ENCODE measurements at regions not wholly inside any gene's neighbourhood (a gene's known extent, or its start where the extent isn't known, plus 50 kb on each side); places are given as distances from the start of the nearest gene placed in this dataset.

DNA sequence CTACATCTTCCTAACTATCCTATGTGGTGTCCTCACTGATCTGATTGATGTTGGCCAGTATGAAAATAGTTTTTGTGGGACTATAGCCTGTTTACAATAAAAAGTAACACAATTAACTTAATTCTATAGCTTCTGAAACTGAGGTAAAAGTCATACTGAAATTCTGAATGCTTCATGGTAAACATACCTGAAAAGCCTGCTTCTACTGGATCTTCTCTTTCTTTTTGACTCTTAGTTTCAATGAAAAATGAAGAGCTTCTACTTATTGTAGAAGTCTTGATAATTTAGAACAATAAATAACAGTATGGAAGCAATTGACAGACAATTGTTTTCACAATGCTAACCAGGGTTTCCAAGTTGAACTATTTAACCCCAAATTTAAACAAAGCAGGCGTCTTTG lies 383.9 kb upstream of the MMS22L start:
- no peaks in the 10 kb centered on the region for H3K27me3 Mint-ChIP-seq (ENCODE audit: unreplicated experiment)
- CTCF ChIA-PET, result no interaction called here
- no peaks in the 10 kb centered on the region for H3K36me3 Mint-ChIP-seq (ENCODE audit: insufficient read depth, unreplicated experiment)
- TF ChIP-seq, protein P1, sequence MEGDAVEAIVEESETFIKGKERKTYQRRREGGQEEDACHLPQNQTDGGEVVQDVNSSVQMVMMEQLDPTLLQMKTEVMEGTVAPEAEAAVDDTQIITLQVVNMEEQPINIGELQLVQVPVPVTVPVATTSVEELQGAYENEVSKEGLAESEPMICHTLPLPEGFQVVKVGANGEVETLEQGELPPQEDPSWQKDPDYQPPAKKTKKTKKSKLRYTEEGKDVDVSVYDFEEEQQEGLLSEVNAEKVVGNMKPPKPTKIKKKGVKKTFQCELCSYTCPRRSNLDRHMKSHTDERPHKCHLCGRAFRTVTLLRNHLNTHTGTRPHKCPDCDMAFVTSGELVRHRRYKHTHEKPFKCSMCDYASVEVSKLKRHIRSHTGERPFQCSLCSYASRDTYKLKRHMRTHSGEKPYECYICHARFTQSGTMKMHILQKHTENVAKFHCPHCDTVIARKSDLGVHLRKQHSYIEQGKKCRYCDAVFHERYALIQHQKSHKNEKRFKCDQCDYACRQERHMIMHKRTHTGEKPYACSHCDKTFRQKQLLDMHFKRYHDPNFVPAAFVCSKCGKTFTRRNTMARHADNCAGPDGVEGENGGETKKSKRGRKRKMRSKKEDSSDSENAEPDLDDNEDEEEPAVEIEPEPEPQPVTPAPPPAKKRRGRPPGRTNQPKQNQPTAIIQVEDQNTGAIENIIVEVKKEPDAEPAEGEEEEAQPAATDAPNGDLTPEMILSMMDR (IDR thresholded peaks at IDR 0.05; ENCODE audit: unreplicated experiment), result no peak
- no peaks in the 10 kb centered on the region for H3K9me3 Mint-ChIP-seq (ENCODE audit: low read depth, unreplicated experiment)
- DNase-seq, result no peak
- H3K27ac Mint-ChIP-seq (ENCODE audit: unreplicated experiment), result no peak overlapping the region
- no peak overlapping the region for H3K4me3 Mint-ChIP-seq (ENCODE audit: low read depth, unreplicated experiment)
- no TSS peak for BruUV-seq (replicated peaks)
- intact Hi-C loops (cut with micrococcal nuclease; ENCODE audit: unreplicated experiment), result no loop called here
- no peaks in the 10 kb centered on the region for H3K4me1 Mint-ChIP-seq (ENCODE audit: low read depth, unreplicated experiment)

DNA sequence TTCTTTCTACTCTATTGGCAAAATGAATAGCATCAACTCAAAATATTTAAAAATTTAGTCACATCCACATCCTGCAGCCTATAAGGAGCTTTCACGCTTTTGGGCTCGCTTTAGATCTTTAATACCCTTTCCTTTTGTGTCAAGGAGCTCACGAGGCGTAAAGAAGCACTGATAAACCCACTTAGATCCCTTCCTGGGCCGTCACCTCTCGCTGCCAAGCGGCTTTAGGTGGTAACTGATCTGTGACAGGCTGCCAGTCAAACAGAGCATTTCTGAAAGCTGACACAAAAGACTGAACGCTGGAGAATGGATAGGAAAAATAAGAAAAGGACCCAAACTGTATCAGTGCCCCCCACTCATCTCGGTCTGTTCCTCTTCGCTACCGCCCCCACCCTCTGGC lies 385.7 kb upstream of the MMS22L start:
- no peaks in the 10 kb centered on the region for H3K9me3 Mint-ChIP-seq (ENCODE audit: low read depth, unreplicated experiment)
- BruUV-seq (replicated peaks), result no TSS peak
- intact Hi-C loops (cut with micrococcal nuclease; ENCODE audit: unreplicated experiment), result no loop called here
- H3K27me3 Mint-ChIP-seq (ENCODE audit: unreplicated experiment), result no peaks in the 10 kb centered on the region
- TF ChIP-seq, protein P1 (IDR thresholded peaks at IDR 0.05; ENCODE audit: unreplicated experiment), result no peak
- no peak overlapping the region for H3K4me3 Mint-ChIP-seq (ENCODE audit: low read depth, unreplicated experiment)
- no peak overlapping the region for H3K27ac Mint-ChIP-seq (ENCODE audit: unreplicated experiment)
- H3K36me3 Mint-ChIP-seq (ENCODE audit: insufficient read depth, unreplicated experiment), result no peaks in the 10 kb centered on the region
- CTCF ChIA-PET, result interaction anchor here (0.6 kb wide), 1 partner anchor 97 kb away, joined by 4 read pairs; no protein-coding TSS in a partner anchor
- no peaks in the 10 kb centered on the region for H3K4me1 Mint-ChIP-seq (ENCODE audit: low read depth, unreplicated experiment)
- no peak for DNase-seq

DNA sequence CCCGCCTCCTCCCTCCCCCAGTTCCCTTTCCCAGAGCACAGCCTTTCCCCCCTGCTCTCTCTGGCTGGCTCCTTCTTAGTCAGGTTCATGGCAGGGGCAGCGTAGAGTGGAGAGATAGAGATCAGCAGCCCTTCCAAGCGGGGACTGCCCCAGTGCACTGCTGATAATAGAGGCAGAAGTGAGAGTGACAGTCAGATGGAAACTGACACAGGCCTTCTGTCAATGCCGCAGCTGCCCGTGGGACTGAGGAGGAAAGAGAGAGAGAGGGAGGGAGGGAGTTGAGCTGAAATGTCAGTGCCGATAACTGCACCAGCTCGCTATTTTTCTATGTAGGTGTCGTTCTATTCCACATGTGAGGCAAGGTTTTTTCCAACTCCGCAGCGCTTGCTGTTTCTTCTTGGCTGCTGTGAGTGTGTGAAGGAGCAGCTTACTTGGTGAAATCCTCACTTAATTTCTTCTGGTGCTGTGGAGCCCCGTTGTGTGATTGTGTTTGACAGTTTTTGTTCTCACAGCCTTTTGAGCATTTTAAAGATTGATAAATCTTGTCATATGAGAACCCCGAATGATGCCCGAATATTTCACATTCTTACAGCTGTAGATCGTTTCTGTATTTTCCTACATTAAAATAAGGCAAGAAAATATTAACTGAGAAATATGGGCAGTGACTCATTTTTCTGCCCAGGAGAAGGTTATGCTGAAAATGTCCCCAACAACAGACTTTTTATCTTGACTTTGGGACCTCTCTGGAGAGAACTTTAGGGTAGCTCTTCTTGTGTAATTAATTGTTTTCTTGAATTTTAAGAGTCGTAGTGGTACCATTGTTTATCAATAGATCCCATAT lies 386.4 kb upstream of the MMS22L start:
- TF ChIP-seq, protein P1 (IDR thresholded peaks at IDR 0.05; ENCODE audit: unreplicated experiment), result no peak
- CTCF ChIA-PET, result interaction anchor here (0.6 kb wide), 1 partner anchor 96 kb away, joined by 4 read pairs; no protein-coding TSS in a partner anchor
- no peaks in the 10 kb centered on the region for H3K36me3 Mint-ChIP-seq (ENCODE audit: insufficient read depth, unreplicated experiment)
- H3K4me3 Mint-ChIP-seq (ENCODE audit: low read depth, unreplicated experiment), result no peak overlapping the region
- intact Hi-C loops (cut with micrococcal nuclease; ENCODE audit: unreplicated experiment), result no loop called here
- H3K27ac Mint-ChIP-seq (ENCODE audit: unreplicated experiment), result no peak overlapping the region
- H3K27me3 Mint-ChIP-seq (ENCODE audit: unreplicated experiment), result no peaks in the 10 kb centered on the region
- DNase-seq, result no peak
- H3K4me1 Mint-ChIP-seq (ENCODE audit: low read depth, unreplicated experiment), result no peaks in the 10 kb centered on the region
- BruUV-seq (replicated peaks), result no TSS peak
- H3K9me3 Mint-ChIP-seq (ENCODE audit: low read depth, unreplicated experiment), result no peaks in the 10 kb centered on the region

DNA sequence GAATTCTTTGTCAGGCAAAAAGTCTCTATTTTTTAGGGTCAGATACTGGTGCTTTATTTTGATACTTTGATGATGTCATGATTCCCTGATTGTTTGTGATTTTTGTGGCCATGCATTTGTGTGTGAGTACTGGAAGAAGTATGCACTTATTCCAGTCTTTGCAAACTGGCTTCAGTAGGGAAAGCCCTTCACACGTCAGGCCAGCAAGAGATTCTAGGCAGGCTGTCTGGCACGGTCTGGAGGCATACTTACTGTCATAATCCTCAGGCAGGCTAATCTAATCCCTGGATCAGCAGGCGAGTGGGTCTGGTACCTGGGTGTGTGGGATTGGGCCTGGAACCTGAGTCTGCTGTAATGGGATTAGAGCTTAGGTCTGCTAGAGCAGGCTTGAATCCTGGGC lies 391.8 kb upstream of the MMS22L start:
- intact Hi-C loops (cut with micrococcal nuclease; ENCODE audit: unreplicated experiment), result no loop called here
- Mint-ChIP-seq H3K36me3 (ENCODE audit: insufficient read depth, unreplicated experiment) (no peaks in the 10 kb centered on the region), H3K9me3 (ENCODE audit: low read depth, unreplicated experiment) (no peaks in the 10 kb centered on the region), H3K4me3 (ENCODE audit: low read depth, unreplicated experiment) (no peak overlapping the region), H3K27me3 (ENCODE audit: unreplicated experiment) (no peaks in the 10 kb centered on the region), H3K4me1 (ENCODE audit: low read depth, unreplicated experiment) (no peaks in the 10 kb centered on the region), H3K27ac (ENCODE audit: unreplicated experiment) (no peak overlapping the region)
- CTCF ChIA-PET, result no interaction called here
- BruUV-seq (replicated peaks), result no TSS peak
- DNase-seq, result no peak
- TF ChIP-seq, protein P1 (IDR thresholded peaks at IDR 0.05; ENCODE audit: unreplicated experiment), result no peak

Measured in Calu3 (cell line).